HEK293T (cell line): ENCODE measurements at regions not wholly inside any gene's neighbourhood (a gene's known extent, or its start where the extent isn't known, plus 50 kb on each side); places are given as distances from the start of the nearest gene placed in this dataset.
"Not testable (repeated sequence)": the region's sequence is repeated elsewhere in the genome, so short reads cannot be mapped to it uniquely, and the experiment has no call there.

Source experiments
- CTCF ChIA-PET: fragments of 350-600 bp; formaldehyde crosslinking; extraction: SDS; loops from one replicate; lab custom pipeline; 2021; ENCODE audit warnings: antibody characterized with exemption, inconsistent platforms; lab: Yijun Ruan, JAX
- POLR2A ChIA-PET: fragments of 350-600 bp; formaldehyde crosslinking; extraction: SDS; loops from one replicate; lab custom pipeline; 2020; ENCODE audit warnings: antibody characterized with exemption, inconsistent platforms; lab: Yijun Ruan, JAX
- DNase-seq: peaks from one replicate; pipeline ENCODE4 v3.0.0; 2012; ENCODE audit warnings: mixed read lengths; ENCODE audit errors: extremely low spot score
- ARNT ChIP-seq: fragments of 450-650 bp; IDR thresholded peaks from 2 replicates; pipeline ENCODE4 v1.6.1; 2017; ENCODE audit warnings: mild to moderate bottlenecking
- BHLHE40 ChIP-seq: fragments of 450-650 bp; IDR thresholded peaks from 2 replicates; pipeline ENCODE4 v1.6.1; 2016; ENCODE audit warnings: mild to moderate bottlenecking, moderate library complexity, borderline replicate concordance
- CTBP1 ChIP-seq: fragments of 450-650 bp; IDR thresholded peaks from 2 replicates; pipeline ENCODE4 v1.6.1; 2016; ENCODE audit warnings: borderline replicate concordance
- ELF4 ChIP-seq: fragments of 450-650 bp; IDR thresholded peaks from 2 replicates; pipeline ENCODE4 v1.6.1; 2017; ENCODE audit warnings: antibody characterized with exemption
- FOXA1 ChIP-seq: fragments of 450-650 bp; IDR thresholded peaks from 2 replicates; pipeline ENCODE4 v1.6.1; 2016; ENCODE audit warnings: mild to moderate bottlenecking
- FOXK2 ChIP-seq: fragments of 450-650 bp; IDR thresholded peaks from 2 replicates; pipeline ENCODE4 v1.6.1; 2016; ENCODE audit warnings: mild to moderate bottlenecking
- FOXM1 ChIP-seq: fragments of 450-650 bp; IDR thresholded peaks from 2 replicates; pipeline ENCODE4 v1.6.1; 2017; ENCODE audit warnings: mild to moderate bottlenecking, borderline replicate concordance
- HDGF ChIP-seq: fragments of 450-650 bp; IDR thresholded peaks from 2 replicates; pipeline ENCODE4 v1.6.1; 2017; ENCODE audit warnings: antibody characterized with exemption, borderline replicate concordance
- L3MBTL2 ChIP-seq: fragments of 450-650 bp; conservative IDR thresholded peaks from 2 replicates; pipeline ENCODE4 v1.6.1; 2016; ENCODE audit warnings: mild to moderate bottlenecking
- LEF1 ChIP-seq: fragments of 450-650 bp; IDR thresholded peaks from 2 replicates; pipeline ENCODE4 v1.6.1; 2017; ENCODE audit warnings: mild to moderate bottlenecking, borderline replicate concordance
- NFRKB ChIP-seq: fragments of 450-650 bp; IDR thresholded peaks from 2 replicates; pipeline ENCODE4 v1.6.1; 2016; ENCODE audit warnings: mild to moderate bottlenecking, moderate library complexity
- PKNOX1 ChIP-seq: fragments of 450-650 bp; IDR thresholded peaks from 2 replicates; pipeline ENCODE4 v1.6.1; 2016
- SP1 ChIP-seq: fragments of 450-650 bp; IDR thresholded peaks from 2 replicates; pipeline ENCODE4 v1.6.1; 2017
- SUZ12 ChIP-seq: fragments of 450-650 bp; IDR thresholded peaks from 2 replicates; pipeline ENCODE4 v1.6.1; 2016; ENCODE audit warnings: mild to moderate bottlenecking
- TARDBP ChIP-seq: fragments of 450-650 bp; IDR thresholded peaks from 2 replicates; pipeline ENCODE4 v1.6.1; 2016
- ZNF384 ChIP-seq: fragments of 450-650 bp; IDR thresholded peaks from 2 replicates; pipeline ENCODE4 v1.6.1; 2016

GRCh38 chr3:22016197-22016596 is 265.2 kb upstream of the ZNF385D start:
- ChIA-PET CTCF (no interaction called here), POLR2A (no interaction called here)
- TF ChIP-seq LEF1: no peak
- no peak for TF ChIP-seq CTBP1
- no peak for TF ChIP-seq L3MBTL2
- no peak for TF ChIP-seq TARDBP
- no peak for TF ChIP-seq BHLHE40
- TF ChIP-seq PKNOX1: no peak
- TF ChIP-seq NFRKB: no peak
- no peak for DNase-seq

- DNase-seq, CTCF ChIA-PET, POLR2A ChIA-PET: not testable (repeated sequence)
Observed at GRCh38 chr3:22024638-22025037, 273.6 kb upstream of the ZNF385D start.

GRCh38 chr3:22029480-22029879 is 278.5 kb upstream of the ZNF385D start:
- ChIA-PET POLR2A (no interaction called here), CTCF (no interaction called here)
- DNase-seq: no peak
- no peak for TF ChIP-seq FOXA1
- TF ChIP-seq NFRKB: no peak
- no peak for TF ChIP-seq BHLHE40
- TF ChIP-seq ARNT: no peak
- TF ChIP-seq LEF1: no peak
- TF ChIP-seq ZNF384: no peak
- TF ChIP-seq TARDBP: no peak

GRCh38 chr3:22039161-22039560 is 288.2 kb upstream of the ZNF385D start:
- no peak for DNase-seq
- TF ChIP-seq FOXA1 (no peak), FOXM1 (no peak), BHLHE40 (no peak), NFRKB (no peak), PKNOX1 (no peak), SUZ12 (no peak), SP1 (no peak), HDGF (no peak), L3MBTL2 (no peak), ELF4 (no peak), FOXK2 (no peak), ZNF384 (no peak), CTBP1 (no peak), LEF1 (no peak), ARNT (no peak), TARDBP (no peak)
- ChIA-PET POLR2A (no interaction called here), CTCF (no interaction called here)

GRCh38 chr3:22040150-22040549 is 289.1 kb upstream of the ZNF385D start:
- TF ChIP-seq FOXK2 (no peak), SP1 (no peak), HDGF (no peak), LEF1 (no peak), FOXA1 (no peak), CTBP1 (no peak), BHLHE40 (no peak), PKNOX1 (no peak)
- CTCF ChIA-PET: no interaction called here
- no peak for DNase-seq
- POLR2A ChIA-PET: no interaction called here

GRCh38 chr3:22045882-22046281 is 294.9 kb upstream of the ZNF385D start:
- TF ChIP-seq ELF4 (no peak), LEF1 (no peak), SP1 (no peak), SUZ12 (no peak), PKNOX1 (no peak), TARDBP (no peak), ZNF384 (no peak), ARNT (no peak), BHLHE40 (no peak), CTBP1 (no peak), FOXM1 (no peak), FOXA1 (no peak), L3MBTL2 (no peak)
- ChIA-PET CTCF (no interaction called here), POLR2A (no interaction called here)
- no peak for DNase-seq

- no peak for DNase-seq
- ChIA-PET CTCF (no interaction called here), POLR2A (no interaction called here)
- no peak for TF ChIP-seq SP1
- no peak for TF ChIP-seq CTBP1
- TF ChIP-seq LEF1: no peak
- no peak for TF ChIP-seq ELF4
- TF ChIP-seq FOXK2: no peak
- no peak for TF ChIP-seq TARDBP
- no peak for TF ChIP-seq FOXM1
Observed at GRCh38 chr3:22063500-22063899, 312.5 kb upstream of the ZNF385D start.
